Nephron (organoid): ENCODE measurements at regions not wholly inside any gene's neighbourhood (a gene's known extent, or its start where the extent isn't known, plus 50 kb on each side); places are given as distances from the start of the nearest gene placed in this dataset.

Source experiments
- H3K27ac Mint-ChIP-seq, 3 experiments: 2 replicates each; pipeline ENCODE4 v1.8.0; 2020; ENCODE audit warnings: mixed read lengths in 3 of 3, mild to moderate bottlenecking in 2 of 3, moderate library complexity in 1 of 3
- H3K27me3 Mint-ChIP-seq: 2 replicates; pipeline ENCODE4 v1.8.0; 2021; ENCODE audit warnings: low read depth, mild to moderate bottlenecking, moderate library complexity, mixed read lengths
- H3K36me3 Mint-ChIP-seq: 2 replicates; pipeline ENCODE4 v1.8.0; 2020; ENCODE audit warnings: low read depth, mixed read lengths
- H3K4me1 Mint-ChIP-seq: 2 replicates; pipeline ENCODE4 v1.8.0; 2020; ENCODE audit warnings: mixed read lengths
- H3K4me3 Mint-ChIP-seq, 3 experiments: 2 replicates each; pipeline ENCODE4 v1.8.0; 2020; ENCODE audit warnings: mild to moderate bottlenecking in 3 of 3, mixed read lengths in 3 of 3, moderate library complexity in 2 of 3
- H3K9me3 Mint-ChIP-seq: 2 replicates; pipeline ENCODE4 v1.8.0; 2020; ENCODE audit warnings: mixed read lengths
- TF ChIP-seq, protein P1 (sequence below), 3 experiments: fragments of 200-600 bp; sonication (generic); IDR thresholded peaks; one replicate each; pipeline ENCODE4 v1.5.0; 2021; ENCODE audit warnings: antibody characterized with exemption in 3 of 3; ENCODE audit not compliant: unreplicated experiment in 3 of 3

DNA sequence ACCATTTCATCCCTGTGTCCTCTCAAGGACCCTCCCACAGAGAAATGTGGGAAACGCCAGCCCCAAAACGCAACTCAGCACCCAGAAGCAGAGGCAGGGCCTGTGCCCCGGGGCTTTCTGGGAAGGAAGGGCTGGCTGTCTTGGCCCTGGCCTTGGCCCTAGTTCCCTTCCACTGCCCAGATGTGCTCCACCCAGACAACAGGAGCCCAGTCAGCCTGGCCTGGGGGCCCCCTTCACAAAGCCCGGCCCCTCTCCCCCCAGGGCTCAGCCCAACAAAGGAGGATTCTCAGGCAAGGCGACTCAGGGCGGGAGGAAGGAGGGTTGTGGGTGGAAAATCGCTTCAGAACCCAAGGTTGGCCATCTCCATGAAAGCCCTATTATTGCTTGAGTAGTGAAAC lies 82.5 kb downstream of the PJA1 start:
- TF ChIP-seq, protein P1, sequence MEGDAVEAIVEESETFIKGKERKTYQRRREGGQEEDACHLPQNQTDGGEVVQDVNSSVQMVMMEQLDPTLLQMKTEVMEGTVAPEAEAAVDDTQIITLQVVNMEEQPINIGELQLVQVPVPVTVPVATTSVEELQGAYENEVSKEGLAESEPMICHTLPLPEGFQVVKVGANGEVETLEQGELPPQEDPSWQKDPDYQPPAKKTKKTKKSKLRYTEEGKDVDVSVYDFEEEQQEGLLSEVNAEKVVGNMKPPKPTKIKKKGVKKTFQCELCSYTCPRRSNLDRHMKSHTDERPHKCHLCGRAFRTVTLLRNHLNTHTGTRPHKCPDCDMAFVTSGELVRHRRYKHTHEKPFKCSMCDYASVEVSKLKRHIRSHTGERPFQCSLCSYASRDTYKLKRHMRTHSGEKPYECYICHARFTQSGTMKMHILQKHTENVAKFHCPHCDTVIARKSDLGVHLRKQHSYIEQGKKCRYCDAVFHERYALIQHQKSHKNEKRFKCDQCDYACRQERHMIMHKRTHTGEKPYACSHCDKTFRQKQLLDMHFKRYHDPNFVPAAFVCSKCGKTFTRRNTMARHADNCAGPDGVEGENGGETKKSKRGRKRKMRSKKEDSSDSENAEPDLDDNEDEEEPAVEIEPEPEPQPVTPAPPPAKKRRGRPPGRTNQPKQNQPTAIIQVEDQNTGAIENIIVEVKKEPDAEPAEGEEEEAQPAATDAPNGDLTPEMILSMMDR (IDR thresholded peaks at IDR 0.05; ENCODE audit: unreplicated experiment in 3 of 3): no peak
- Mint-ChIP-seq H3K36me3 (no peaks in the 10 kb centered on the region), H3K27ac (peak overlapping the region; percentile 96 to 100 (median 98)), H3K4me3 (peak overlapping the region in 1 of 3 experiments; percentile 19), H3K9me3 (peaks cover 6% of the 10 kb centered on the region), H3K27me3 (no peaks in the 10 kb centered on the region), H3K4me1 (peaks cover 75% of the 10 kb centered on the region)

DNA sequence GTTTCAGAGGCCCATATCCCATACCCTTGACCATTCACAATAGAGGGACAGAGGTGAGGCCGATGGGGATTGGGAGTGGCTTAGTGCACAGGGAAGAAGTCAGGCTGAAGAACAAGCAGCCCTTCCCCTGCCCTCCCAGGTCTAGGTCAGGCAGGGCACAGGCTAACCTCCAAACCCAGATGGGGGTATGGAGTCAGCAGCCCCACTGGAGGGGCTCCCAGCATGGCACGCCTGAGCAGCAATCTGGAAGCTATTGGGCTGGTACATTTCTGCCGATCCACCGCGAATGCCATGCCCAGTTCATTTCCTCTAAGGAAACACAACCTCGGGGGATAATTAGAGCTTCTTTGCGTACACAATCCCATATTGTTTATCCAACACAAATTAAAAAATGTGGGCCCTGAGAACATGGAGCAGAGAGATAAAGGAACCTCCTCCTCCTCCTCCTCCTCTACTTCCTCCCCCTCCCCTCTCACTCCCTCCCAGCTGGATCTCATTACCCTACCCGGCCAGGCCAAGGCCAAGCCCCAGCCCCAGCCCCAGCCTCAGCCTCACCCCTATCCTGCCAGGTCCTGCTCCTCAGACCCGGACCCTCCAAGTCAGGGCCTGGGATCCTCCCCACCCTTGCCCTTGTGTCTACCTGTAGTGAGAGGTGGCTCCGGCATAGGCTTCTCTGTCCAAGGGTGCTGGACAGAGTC lies 83.0 kb downstream of the PJA1 start:
- H3K4me3 Mint-ChIP-seq: peak overlapping the region in 2 of 3 experiments; percentile 16 to 34
- H3K9me3 Mint-ChIP-seq: peaks cover 6% of the 10 kb centered on the region
- TF ChIP-seq, protein P1 (IDR thresholded peaks at IDR 0.05; ENCODE audit: unreplicated experiment in 3 of 3): no peak
- H3K4me1 Mint-ChIP-seq: peaks cover 70% of the 10 kb centered on the region
- peak overlapping the region; percentile 96 to 100 (median 98) for H3K27ac Mint-ChIP-seq
- H3K27me3 Mint-ChIP-seq: no peaks in the 10 kb centered on the region
- no peaks in the 10 kb centered on the region for H3K36me3 Mint-ChIP-seq

GRCh38 chrX:69080855-69081465 lies 84.3 kb downstream of the PJA1 start:
- H3K27ac Mint-ChIP-seq: peak overlapping the region; percentile 96 to 100 (median 98)
- peaks cover 57% of the 10 kb centered on the region for H3K4me1 Mint-ChIP-seq
- TF ChIP-seq, protein P1 (IDR thresholded peaks at IDR 0.05; ENCODE audit: unreplicated experiment in 3 of 3): no peak
- H3K4me3 Mint-ChIP-seq: peak overlapping the region; percentile 45 to 57 (median 46)
- no peaks in the 10 kb centered on the region for H3K36me3 Mint-ChIP-seq
- H3K27me3 Mint-ChIP-seq: no peaks in the 10 kb centered on the region
- H3K9me3 Mint-ChIP-seq: peaks cover 4% of the 10 kb centered on the region

DNA sequence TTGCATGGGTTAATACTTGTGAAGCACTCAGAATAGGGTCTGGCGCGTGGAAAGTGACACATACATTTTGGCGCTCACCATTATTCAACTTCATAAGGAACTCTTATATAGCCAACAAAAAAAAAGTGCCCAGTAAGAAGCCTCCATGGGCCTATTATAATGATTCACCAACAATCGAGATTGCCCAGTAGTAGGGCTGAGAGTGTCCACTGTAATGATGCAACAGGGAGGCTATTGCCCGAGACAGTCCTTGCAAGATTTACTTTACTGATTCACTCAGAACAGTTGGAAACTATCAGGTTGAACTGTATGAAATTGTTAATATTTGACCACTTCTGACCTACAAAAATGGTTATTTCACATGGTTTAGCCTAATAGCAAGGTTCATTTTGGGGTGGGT lies 86.0 kb downstream of the PJA1 start:
- Mint-ChIP-seq H3K4me3 (no peak overlapping the region), H3K27ac (peak overlapping the region; percentile 96 to 100 (median 98)), H3K9me3 (peaks cover 8% of the 10 kb centered on the region), H3K4me1 (peaks cover 41% of the 10 kb centered on the region), H3K36me3 (no peaks in the 10 kb centered on the region), H3K27me3 (no peaks in the 10 kb centered on the region)
- TF ChIP-seq, protein P1 (IDR thresholded peaks at IDR 0.05; ENCODE audit: unreplicated experiment in 3 of 3): no peak

GRCh38 chrX:69077895-69078455 lies 87.3 kb downstream of the PJA1 start:
- peaks cover 8% of the 10 kb centered on the region for H3K9me3 Mint-ChIP-seq
- peak overlapping the region; percentile 96 to 100 (median 98) for H3K27ac Mint-ChIP-seq
- H3K36me3 Mint-ChIP-seq: no peaks in the 10 kb centered on the region
- no peak overlapping the region for H3K4me3 Mint-ChIP-seq
- H3K4me1 Mint-ChIP-seq: peaks cover 28% of the 10 kb centered on the region
- TF ChIP-seq, protein P1 (IDR thresholded peaks at IDR 0.05; ENCODE audit: unreplicated experiment in 3 of 3): no peak
- H3K27me3 Mint-ChIP-seq: no peaks in the 10 kb centered on the region
